GM12874 (cell line): ENCODE measurements at regions not wholly inside any gene's neighbourhood (a gene's known extent, or its start where the extent isn't known, plus 50 kb on each side); places are given as distances from the start of the nearest gene placed in this dataset.

ENCODE experiments used
- CTCF ChIP-seq: IDR thresholded peaks from 2 replicates; pipeline ENCODE4 v1.5.1; 2011; ENCODE audit warnings: low read depth, mild to moderate bottlenecking, control low read depth, low read length, moderate library complexity; ENCODE audit not compliant: insufficient read depth

GRCh38 chr16:54504372-54504771 is 217.8 kb upstream of the IRX3 start:
- no peak for TF ChIP-seq CTCF

GRCh38 chr16:54503856-54504219 is 217.3 kb upstream of the IRX3 start:
- no peak for TF ChIP-seq CTCF

- no peak for TF ChIP-seq CTCF
Measured at GRCh38 chr16:54503011-54503855, 216.6 kb upstream of the IRX3 start.

GRCh38 chr16:54501797-54502196 is 215.2 kb upstream of the IRX3 start:
- no peak for TF ChIP-seq CTCF

GRCh38 chr16:54493594-54493993 is 207.0 kb upstream of the IRX3 start:
- no peak for TF ChIP-seq CTCF

GRCh38 chr16:54493061-54493460 is 206.5 kb upstream of the IRX3 start:
- no peak for TF ChIP-seq CTCF

- no peak for TF ChIP-seq CTCF
Measured at GRCh38 chr16:54490112-54490488, 203.5 kb upstream of the IRX3 start.
